NCI-H2227 (cell line): ENCODE measurements at regions not wholly inside any gene's neighbourhood (a gene's known extent, or its start where the extent isn't known, plus 50 kb on each side); places are given as distances from the start of the nearest gene placed in this dataset.

Experiments used
- DNase-seq: peaks from one replicate; lab custom pipeline; 2025; ENCODE audit not compliant: unreplicated experiment; lab: John Stamatoyannopoulos, UW

DNA sequence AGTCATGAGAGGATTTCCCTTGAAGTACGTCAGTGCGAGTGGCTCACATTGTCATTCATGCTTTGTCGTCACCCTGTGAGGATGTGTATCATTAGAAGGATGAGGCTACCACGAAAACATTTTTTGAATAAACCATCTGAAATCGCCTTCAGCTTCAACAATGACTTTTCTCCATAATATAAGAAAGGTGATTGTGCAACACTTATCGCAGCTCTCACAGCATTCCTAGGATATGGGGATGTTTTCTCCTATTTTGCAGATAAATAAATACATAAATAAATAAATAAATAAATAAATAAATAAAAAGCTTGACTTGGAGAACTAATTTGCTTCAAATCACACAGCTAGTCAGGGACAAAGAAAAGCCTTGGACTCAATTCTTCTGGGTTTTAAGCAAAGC, 326.5 kb downstream of the FOXA2 start:
- DNase-seq, result no peak

GRCh38 chr20:22248051-22248667, 336.2 kb downstream of the FOXA2 start:
- DNase-seq, result no peak

- DNase-seq, result no peak
Observed at GRCh38 chr20:22245139-22245538, 339.2 kb downstream of the FOXA2 start.

- no peak for DNase-seq
Observed at GRCh38 chr20:22243067-22243466, 341.3 kb downstream of the FOXA2 start.

- DNase-seq, result no peak
Observed at GRCh38 chr20:22241609-22242008, 342.8 kb downstream of the FOXA2 start.

GRCh38 chr20:22232923-22233322, 351.4 kb downstream of the FOXA2 start:
- no peak for DNase-seq

- no peak for DNase-seq
Observed at GRCh38 chr20:22232473-22232872, 351.9 kb downstream of the FOXA2 start.

GRCh38 chr20:22226849-22227700, 357.3 kb downstream of the FOXA2 start:
- DNase-seq, result no peak

DNA sequence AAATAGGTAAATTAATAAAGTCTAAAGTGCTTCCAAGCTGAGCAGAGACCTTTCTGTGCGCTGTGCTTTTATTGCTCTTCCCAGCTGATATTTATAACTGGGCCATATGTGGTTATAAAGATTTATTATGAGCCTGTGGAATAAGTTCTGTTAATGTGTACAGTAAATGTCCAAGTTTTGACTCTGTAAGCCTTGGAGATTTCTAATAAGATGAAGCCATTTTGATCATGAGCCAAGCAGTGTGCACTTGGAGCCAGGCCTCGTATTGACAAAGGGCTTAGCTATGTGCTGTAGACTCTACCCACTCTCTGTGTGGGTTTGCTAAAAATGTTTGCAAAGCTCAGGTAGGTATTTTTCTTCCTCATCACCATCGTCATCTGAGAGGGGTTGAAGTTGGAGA, 361.1 kb downstream of the FOXA2 start:
- no peak for DNase-seq

DNA sequence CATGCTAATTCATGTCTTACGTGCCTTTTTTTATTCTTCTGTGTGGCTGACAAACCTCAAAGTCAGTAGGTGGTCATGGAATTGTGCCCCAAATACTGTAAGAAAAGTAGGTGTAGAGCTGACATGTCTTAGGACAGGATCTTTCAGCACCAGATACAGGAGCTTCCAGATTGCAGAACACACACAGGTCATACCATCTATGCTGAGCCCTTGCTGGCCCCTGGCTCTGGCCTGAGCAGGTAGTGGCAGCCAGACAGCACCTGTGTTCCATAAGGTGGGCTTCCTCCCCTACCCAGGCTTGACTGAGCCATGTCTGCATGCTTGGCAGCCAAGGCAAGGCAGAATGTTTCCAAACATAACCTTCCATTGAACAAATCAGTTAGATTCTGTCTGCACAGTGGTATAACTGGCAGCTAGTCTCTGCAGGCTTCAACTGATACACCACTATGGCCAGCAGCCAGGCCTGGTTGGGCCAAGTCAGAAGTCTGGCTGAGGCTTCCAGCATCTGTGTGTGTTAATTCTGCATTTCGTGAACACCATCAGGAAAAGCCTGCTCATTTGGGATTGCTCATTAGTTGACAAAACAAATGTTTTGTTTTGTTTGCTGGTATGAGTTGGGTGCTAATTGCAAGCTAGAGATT, 366.5 kb downstream of the FOXA2 start:
- DNase-seq, result no peak

- no peak for DNase-seq
Observed at GRCh38 chr20:22216984-22217383, 367.4 kb downstream of the FOXA2 start.

GRCh38 chr20:22214296-22214695, 370.1 kb downstream of the FOXA2 start:
- no peak for DNase-seq

DNA sequence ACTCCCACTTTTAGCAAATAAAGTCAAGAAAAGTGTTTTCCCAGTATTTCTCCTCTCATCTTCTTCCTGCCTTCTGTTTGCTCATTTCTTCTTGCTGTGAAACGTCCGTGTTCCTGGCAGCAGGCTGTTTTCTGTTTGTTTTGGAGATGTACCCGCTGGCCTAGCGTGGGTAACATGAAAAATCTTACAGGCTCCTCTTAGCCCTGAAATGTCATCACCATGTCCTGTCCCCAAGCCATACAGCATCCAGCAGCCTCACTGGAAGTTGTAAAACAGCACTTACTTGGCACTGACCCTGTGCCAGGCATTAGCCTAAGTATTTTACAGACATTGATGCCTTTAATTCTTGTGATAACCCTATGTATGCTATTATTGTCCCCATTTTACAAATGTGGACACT, 371.1 kb downstream of the FOXA2 start:
- no peak for DNase-seq

DNA sequence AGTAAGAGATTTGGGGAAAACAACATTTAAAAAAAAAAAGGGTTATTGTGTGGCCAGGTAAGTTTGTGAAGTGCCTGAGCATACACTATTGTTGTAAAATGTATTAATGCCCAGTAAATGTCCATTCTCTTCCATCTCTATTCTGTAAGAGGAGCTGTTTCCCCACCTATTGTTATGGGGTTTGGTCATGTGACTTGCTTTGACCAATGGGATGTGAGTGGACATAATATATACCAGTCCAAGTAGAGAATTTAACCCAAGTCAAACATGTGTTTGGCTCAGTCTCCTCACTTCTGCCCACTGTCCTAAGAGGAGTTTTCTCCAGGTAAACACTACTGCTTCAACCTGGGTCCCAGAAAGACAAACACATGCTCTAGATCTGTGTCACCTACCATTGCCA, 377.1 kb downstream of the FOXA2 start:
- no peak for DNase-seq

DNA sequence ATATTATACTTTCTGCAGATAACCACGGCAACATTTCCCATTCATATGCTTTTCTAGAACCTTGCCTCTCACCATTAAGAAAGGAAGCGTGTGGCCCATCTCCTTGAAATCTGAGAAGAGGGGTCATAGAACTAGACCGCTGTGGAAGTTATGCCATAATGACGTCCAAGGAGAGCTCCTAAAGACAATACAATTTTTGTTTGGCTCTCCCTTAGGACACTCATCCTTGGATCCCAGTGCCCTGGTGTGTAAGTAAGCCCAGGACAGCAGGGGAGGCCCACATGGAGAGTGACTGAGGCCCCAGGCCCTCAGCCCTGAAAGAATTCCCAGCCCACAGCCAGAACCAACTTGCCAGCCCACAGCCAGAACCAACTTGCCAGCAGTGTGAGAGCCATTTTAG, 379.6 kb downstream of the FOXA2 start:
- no peak for DNase-seq

GRCh38 chr20:22182148-22182547, 402.2 kb downstream of the FOXA2 start:
- DNase-seq, result no peak

DNA sequence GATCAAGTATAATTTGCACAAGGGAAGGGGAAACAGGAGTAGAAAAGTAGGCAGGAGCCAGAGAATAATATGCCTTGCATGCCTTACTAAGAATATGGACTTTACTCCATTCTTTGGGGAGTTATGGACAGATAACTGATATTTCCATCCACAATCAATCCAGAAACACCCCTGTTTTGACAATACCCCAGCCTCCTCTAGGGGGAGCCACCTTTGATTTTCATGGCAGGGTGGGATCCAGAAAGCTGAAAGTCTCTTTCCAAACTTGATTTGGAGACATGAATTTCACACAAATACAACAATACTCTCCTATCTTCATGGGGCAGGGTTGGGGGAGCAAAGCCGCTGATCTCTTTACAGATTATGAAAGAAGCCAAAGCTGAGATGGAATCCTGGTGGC, 404.1 kb downstream of the FOXA2 start:
- DNase-seq, result no peak

GRCh38 chr20:22160101-22160652, 424.2 kb downstream of the FOXA2 start:
- DNase-seq, result no peak

DNA sequence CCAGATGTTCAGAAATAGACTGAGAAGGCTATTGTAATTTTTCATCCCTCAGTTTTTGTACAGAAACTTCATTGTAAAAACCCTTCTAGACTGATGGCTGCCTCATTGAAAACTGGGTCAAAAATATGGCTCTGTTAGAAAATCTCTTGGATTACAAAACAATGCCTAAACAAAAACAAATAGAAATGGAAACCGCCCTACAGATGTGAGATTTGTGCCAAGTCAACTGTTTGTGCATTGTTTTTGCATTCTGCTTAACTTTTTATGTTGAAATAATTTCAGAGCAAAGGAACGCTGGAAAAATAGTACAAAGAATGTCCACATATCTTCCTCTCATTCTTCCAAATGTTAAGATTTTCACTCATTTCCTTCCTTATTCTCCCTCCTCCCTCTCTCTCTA, 425.1 kb downstream of the FOXA2 start:
- DNase-seq, result no peak

- DNase-seq, result no peak
Observed at GRCh38 chr20:22127587-22127986, 422.1 kb downstream of the PAX1 start.

GRCh38 chr20:22106308-22106938, 401.0 kb downstream of the PAX1 start:
- DNase-seq, result no peak
